GM21526 (cell line): ENCODE measurements at regions not wholly inside any gene's neighbourhood (a gene's known extent, or its start where the extent isn't known, plus 50 kb on each side); places are given as distances from the start of the nearest gene placed in this dataset.
"Not testable (repeated sequence)": the region's sequence is repeated elsewhere in the genome, so short reads cannot be mapped to it uniquely, and the experiment has no call there.

Source experiments
- ATAC-seq: cut with Tn5 transposase; IDR thresholded peaks from one replicate; pipeline ENCODE4 v1.9.1; 2021; ENCODE audit warnings: moderate library complexity; ENCODE audit not compliant: unreplicated experiment, low FRiP score

GRCh38 chr4:138861135-138861534 lies 154.4 kb upstream of the NOCT start:
- ATAC-seq = no peak

GRCh38 chr4:138860357-138860756 lies 155.2 kb upstream of the NOCT start:
- not testable (repeated sequence) for ATAC-seq

GRCh38 chr4:138859254-138859653 lies 156.3 kb upstream of the NOCT start:
- ATAC-seq = no peak

- ATAC-seq = no peak
These were observed 157.2 kb upstream of the NOCT start for GRCh38 chr4:138858419-138858818.

- no peak for ATAC-seq
These were observed 158.2 kb upstream of the NOCT start for GRCh38 chr4:138857416-138857815.

- no peak for ATAC-seq
These were observed 162.9 kb upstream of the NOCT start for GRCh38 chr4:138852681-138853080.

- ATAC-seq = no peak
These were observed 163.9 kb upstream of the NOCT start for GRCh38 chr4:138851391-138852335.

- ATAC-seq = no peak
These were observed 169.9 kb upstream of the NOCT start for GRCh38 chr4:138845664-138846063.

- ATAC-seq = no peak
These were observed 170.5 kb upstream of the NOCT start for GRCh38 chr4:138845054-138845453.

GRCh38 chr4:138843616-138844015 lies 172.0 kb upstream of the NOCT start:
- ATAC-seq = no peak

- no peak for ATAC-seq
These were observed 174.2 kb upstream of the NOCT start for GRCh38 chr4:138841343-138841742.

- no peak for ATAC-seq
These were observed 177.3 kb upstream of the NOCT start for GRCh38 chr4:138838251-138838650.

- ATAC-seq = no peak
These were observed 179.6 kb upstream of the NOCT start for GRCh38 chr4:138835832-138836533.

GRCh38 chr4:138833974-138834373 lies 181.6 kb upstream of the NOCT start:
- ATAC-seq = no peak

- ATAC-seq = no peak
These were observed 183.0 kb upstream of the NOCT start for GRCh38 chr4:138832563-138832962.

GRCh38 chr4:138831948-138832347 lies 183.6 kb upstream of the NOCT start:
- no peak for ATAC-seq

- ATAC-seq = no peak
These were observed 186.7 kb upstream of the NOCT start for GRCh38 chr4:138828926-138829325.

- no peak for ATAC-seq
These were observed 188.8 kb upstream of the NOCT start for GRCh38 chr4:138826754-138827153.

GRCh38 chr4:138826322-138826721 lies 189.3 kb upstream of the NOCT start:
- ATAC-seq = no peak

- no peak for ATAC-seq
These were observed 194.2 kb upstream of the NOCT start for GRCh38 chr4:138821331-138821730.

GRCh38 chr4:138816875-138817274 lies 198.7 kb upstream of the NOCT start:
- ATAC-seq = no peak

GRCh38 chr4:138815811-138816210 lies 199.8 kb upstream of the NOCT start:
- ATAC-seq = no peak
